Right atrium auricular region (tissue), 2 donors: ENCODE measurements at regions not wholly inside any gene's neighbourhood (a gene's known extent, or its start where the extent isn't known, plus 50 kb on each side); places are given as distances from the start of the nearest gene placed in this dataset.

Source experiments
- DNase-seq: peaks from one replicate; pipeline ENCODE4 v3.0.0-alpha.2; 2019; ENCODE audit warnings: low spot score
- H3K27ac ChIP-seq, 2 donors: fragments of 200-600 bp; sonication (generic); 1 replicate in 1 of 2; 2 replicates in 1 of 2; pipeline ENCODE4 v1.5.1; 2016 to 2019
- H3K27me3 ChIP-seq, 2 donors: fragments of 200-600 bp; sonication (generic); one replicate each; pipeline versions ENCODE4 v1.5.1 to v1.6.0; 2017 to 2019
- H3K36me3 ChIP-seq: fragments of 200-600 bp; sonication (generic); one replicate; pipeline ENCODE4 v1.5.1; 2016
- H3K4me1 ChIP-seq, 2 donors: fragments of 200-600 bp; sonication (generic); one replicate each; pipeline versions ENCODE4 v1.5.1 to v1.6.0; 2017 to 2019
- H3K4me3 ChIP-seq, 2 donors: fragments of 200-600 bp; sonication (generic); 1 replicate in 1 of 2; 2 replicates in 1 of 2; pipeline ENCODE4 v1.5.1; 2017 to 2019; ENCODE audit warnings: mild to moderate bottlenecking in 1 of 2, moderate library complexity in 1 of 2
- H3K9me3 ChIP-seq, 2 donors: fragments of 200-600 bp; sonication (generic); one replicate each; pipeline ENCODE4 v1.5.1; 2019
- CTCF ChIP-seq, 2 donors: fragments of 200-600 bp; sonication (generic); IDR thresholded peaks; one replicate each; pipeline ENCODE4 v1.5.1; 2019; ENCODE audit warnings: antibody characterized with exemption in 2 of 2

- no peak for TF ChIP-seq CTCF (IDR thresholded peaks at IDR 0.05)
- no peak overlapping the region for H3K27ac ChIP-seq
- no peaks in the 10 kb centered on the region for H3K4me1 ChIP-seq
- H3K4me3 ChIP-seq, result no peak overlapping the region
- no peak for DNase-seq
- H3K36me3 ChIP-seq, result no peaks in the 10 kb centered on the region
- H3K27me3 ChIP-seq, result no peaks in the 10 kb centered on the region
- no peaks in the 10 kb centered on the region for H3K9me3 ChIP-seq
Measured at GRCh38 chr7:1314908-1315450, 82.3 kb downstream of the UNCX start.

GRCh38 chr7:1316086-1316485, 83.4 kb downstream of the UNCX start:
- Histone ChIP-seq H3K36me3 (no peaks in the 10 kb centered on the region), H3K9me3 (no peaks in the 10 kb centered on the region), H3K4me1 (no peaks in the 10 kb centered on the region), H3K27me3 (no peaks in the 10 kb centered on the region), H3K4me3 (no peak overlapping the region), H3K27ac (no peak overlapping the region)
- no peak for TF ChIP-seq CTCF (IDR thresholded peaks at IDR 0.05)
- no peak for DNase-seq

- Histone ChIP-seq H3K4me3 (no peak overlapping the region), H3K4me1 (no peaks in the 10 kb centered on the region), H3K9me3 (no peaks in the 10 kb centered on the region), H3K27me3 (no peaks in the 10 kb centered on the region), H3K27ac (no peak overlapping the region), H3K36me3 (no peaks in the 10 kb centered on the region)
- TF ChIP-seq CTCF (IDR thresholded peaks at IDR 0.05), result no peak
- DNase-seq, result no peak
Measured at GRCh38 chr7:1317646-1318045, 85.0 kb downstream of the UNCX start.

GRCh38 chr7:1318051-1318450, 85.4 kb downstream of the UNCX start:
- Histone ChIP-seq H3K4me3 (no peak overlapping the region), H3K27me3 (no peaks in the 10 kb centered on the region), H3K27ac (no peak overlapping the region), H3K36me3 (no peaks in the 10 kb centered on the region), H3K9me3 (no peaks in the 10 kb centered on the region), H3K4me1 (no peaks in the 10 kb centered on the region)
- no peak for TF ChIP-seq CTCF (IDR thresholded peaks at IDR 0.05)
- no peak for DNase-seq

GRCh38 chr7:1318661-1319060, 86.0 kb downstream of the UNCX start:
- no peaks in the 10 kb centered on the region for H3K27me3 ChIP-seq
- DNase-seq, result no peak
- H3K4me1 ChIP-seq, result no peaks in the 10 kb centered on the region
- H3K27ac ChIP-seq, result no peak overlapping the region
- TF ChIP-seq CTCF (IDR thresholded peaks at IDR 0.05), result no peak
- no peaks in the 10 kb centered on the region for H3K36me3 ChIP-seq
- H3K4me3 ChIP-seq, result no peak overlapping the region
- no peaks in the 10 kb centered on the region for H3K9me3 ChIP-seq

GRCh38 chr7:1320616-1321240, 88.1 kb downstream of the UNCX start:
- H3K4me1 ChIP-seq, result no peaks in the 10 kb centered on the region
- DNase-seq, result no peak
- TF ChIP-seq CTCF (IDR thresholded peaks at IDR 0.05), result no peak
- no peak overlapping the region for H3K27ac ChIP-seq
- no peaks in the 10 kb centered on the region for H3K36me3 ChIP-seq
- no peaks in the 10 kb centered on the region for H3K27me3 ChIP-seq
- H3K4me3 ChIP-seq, result no peak overlapping the region
- H3K9me3 ChIP-seq, result no peaks in the 10 kb centered on the region
